Breast epithelium (tissue), 4 donors: ENCODE measurements at regions not wholly inside any gene's neighbourhood (a gene's known extent, or its start where the extent isn't known, plus 50 kb on each side); places are given as distances from the start of the nearest gene placed in this dataset.
"Not testable (repeated sequence)": the region's sequence is repeated elsewhere in the genome, so short reads cannot be mapped to it uniquely, and the experiment has no call there.

Experiments used
- DNase-seq, 2 donors: peaks; one replicate each; pipeline ENCODE4 v3.0.0-alpha.2; 2019; ENCODE audit warnings: low spot score in 2 of 2
- H3K27ac ChIP-seq, 2 donors: fragments of 200-600 bp; sonication (generic) in 1 of 2; one replicate each; pipeline ENCODE4 v1.5.1; 2016 to 2019; ENCODE audit warnings: mild to moderate bottlenecking in 1 of 2
- H3K27me3 ChIP-seq, 2 donors: fragments of 200-600 bp; sonication (generic) in 1 of 2; one replicate each; pipeline versions ENCODE4 v1.5.1 to v1.6.0; 2017 to 2019; ENCODE audit warnings: control low read depth in 1 of 2, mild to moderate bottlenecking in 1 of 2
- H3K36me3 ChIP-seq: fragments of 200-600 bp; one replicate; pipeline ENCODE4 v1.5.1; 2019
- H3K4me1 ChIP-seq, 2 donors: fragments of 200-600 bp; sonication (generic); one replicate each; pipeline ENCODE4 v1.5.1; 2016 to 2019; ENCODE audit warnings: control low read depth in 1 of 2
- H3K4me3 ChIP-seq, 3 donors: fragments of 200-600 bp; sonication (generic); 1 replicate in 2 of 3; 2 replicates in 1 of 3; pipeline ENCODE4 v1.5.1; 2016 to 2019; ENCODE audit warnings: mild to moderate bottlenecking in 3 of 3, moderate library complexity in 2 of 3
- H3K9me3 ChIP-seq, 2 donors: fragments of 200-600 bp; sonication (generic) in 1 of 2; one replicate each; pipeline ENCODE4 v1.5.1; 2016 to 2019; ENCODE audit warnings: control low read depth in 1 of 2
- POLR2A ChIP-seq: fragments of 450-650 bp; IDR thresholded peaks from one replicate; pipeline ENCODE4 v1.6.1; 2016; ENCODE audit warnings: antibody characterized with exemption, mild to moderate bottlenecking, moderate library complexity
- POLR2AphosphoS5 ChIP-seq, 3 donors: sonication (generic); formaldehyde crosslinking; IDR thresholded peaks; one replicate each; pipeline ENCODE4 v1.6.1; 2017; ENCODE audit warnings: antibody characterized with exemption in 3 of 3
- intact Hi-C: fragments of 100-400 bp; cut with DNase I; formaldehyde crosslinking; loops from one replicate; pipeline ENCODE4 v1.15.1; 2023; ENCODE audit warnings: low total_unique reads
- TF ChIP-seq, protein P1 (sequence below), 3 donors: fragments of 450-650 bp; IDR thresholded peaks; one replicate each; pipeline ENCODE4 v1.5.1; 2016 to 2017; ENCODE audit warnings: antibody characterized with exemption in 3 of 3, mild to moderate bottlenecking in 3 of 3, moderate library complexity in 3 of 3

DNA sequence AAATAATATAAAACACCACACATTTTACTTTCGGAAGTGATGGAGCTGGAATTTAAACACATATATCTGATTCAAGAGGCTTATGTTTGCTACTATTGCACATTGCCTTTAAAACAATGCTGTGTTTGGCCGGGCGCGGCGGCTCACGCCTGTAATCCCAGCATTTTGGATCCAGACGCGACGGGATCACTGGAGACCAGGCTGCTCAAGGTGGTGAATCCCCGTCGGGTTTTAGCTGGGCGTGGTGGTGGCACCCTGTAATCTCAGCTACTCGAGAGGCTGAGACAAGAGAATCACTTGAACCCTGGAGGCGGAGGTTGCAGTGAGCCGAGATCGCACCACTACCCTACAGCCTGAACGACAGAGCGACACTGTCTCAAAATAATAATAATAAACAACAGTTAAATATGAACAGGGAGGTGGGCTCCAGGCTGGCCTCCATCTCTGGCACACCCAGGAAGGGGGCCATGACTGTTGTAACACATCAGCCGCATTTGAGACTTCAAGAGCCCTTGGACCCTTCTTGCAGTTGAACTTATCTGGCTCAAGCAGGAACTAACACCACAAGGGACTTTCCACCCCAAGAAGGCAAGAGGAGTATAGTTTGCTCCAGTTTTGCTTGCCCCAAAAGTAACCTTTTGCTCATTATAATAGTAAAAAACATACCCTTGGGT lies 127.1 kb upstream of the ZNF184 start:
- peaks cover 0 to 92% of the 10 kb centered on the region in 2 donors for H3K27me3 ChIP-seq
- no peak overlapping the region for H3K27ac ChIP-seq
- H3K4me3 ChIP-seq = no peak overlapping the region
- H3K36me3 ChIP-seq = no peaks in the 10 kb centered on the region
- peaks cover 8 to 12% of the 10 kb centered on the region in 2 donors for H3K9me3 ChIP-seq
- H3K4me1 ChIP-seq = no peaks in the 10 kb centered on the region
- TF ChIP-seq POLR2AphosphoS5 (IDR thresholded peaks at IDR 0.05) = no peak
- TF ChIP-seq, protein P1, sequence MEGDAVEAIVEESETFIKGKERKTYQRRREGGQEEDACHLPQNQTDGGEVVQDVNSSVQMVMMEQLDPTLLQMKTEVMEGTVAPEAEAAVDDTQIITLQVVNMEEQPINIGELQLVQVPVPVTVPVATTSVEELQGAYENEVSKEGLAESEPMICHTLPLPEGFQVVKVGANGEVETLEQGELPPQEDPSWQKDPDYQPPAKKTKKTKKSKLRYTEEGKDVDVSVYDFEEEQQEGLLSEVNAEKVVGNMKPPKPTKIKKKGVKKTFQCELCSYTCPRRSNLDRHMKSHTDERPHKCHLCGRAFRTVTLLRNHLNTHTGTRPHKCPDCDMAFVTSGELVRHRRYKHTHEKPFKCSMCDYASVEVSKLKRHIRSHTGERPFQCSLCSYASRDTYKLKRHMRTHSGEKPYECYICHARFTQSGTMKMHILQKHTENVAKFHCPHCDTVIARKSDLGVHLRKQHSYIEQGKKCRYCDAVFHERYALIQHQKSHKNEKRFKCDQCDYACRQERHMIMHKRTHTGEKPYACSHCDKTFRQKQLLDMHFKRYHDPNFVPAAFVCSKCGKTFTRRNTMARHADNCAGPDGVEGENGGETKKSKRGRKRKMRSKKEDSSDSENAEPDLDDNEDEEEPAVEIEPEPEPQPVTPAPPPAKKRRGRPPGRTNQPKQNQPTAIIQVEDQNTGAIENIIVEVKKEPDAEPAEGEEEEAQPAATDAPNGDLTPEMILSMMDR (IDR thresholded peaks at IDR 0.05) = no peak
- intact Hi-C loops = loop anchor here (5.0 kb wide), 1 partner anchor 438 kb away; no protein-coding TSS in a partner anchor
- DNase-seq = no peak

DNA sequence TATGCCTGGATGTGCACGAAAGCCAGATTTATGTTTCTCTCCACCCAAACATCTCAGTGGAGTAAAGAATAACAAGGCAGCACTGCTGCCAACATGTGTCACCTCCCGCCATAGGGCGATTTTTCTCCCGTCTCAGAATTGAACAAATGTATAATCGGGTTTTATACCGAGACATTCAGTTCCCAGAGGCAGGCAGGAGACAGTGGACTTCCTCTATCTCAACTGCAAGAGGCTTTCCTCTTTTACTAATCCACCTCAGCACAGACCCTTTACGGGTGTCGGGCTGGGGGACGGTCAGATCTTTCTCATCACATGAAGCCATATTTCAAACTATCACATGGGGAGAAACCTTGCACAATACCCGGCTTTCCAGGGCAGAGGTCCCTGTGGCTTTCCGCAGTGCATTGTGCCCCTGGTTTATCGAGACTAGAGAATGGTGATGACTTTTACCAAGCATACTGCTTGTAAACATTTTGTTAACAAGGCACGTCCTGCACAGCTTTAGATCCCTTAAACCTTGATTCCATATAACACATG lies 124.2 kb upstream of the ZNF184 start:
- H3K27ac ChIP-seq, DNase-seq, H3K4me3 ChIP-seq, intact Hi-C loops, H3K4me1 ChIP-seq, H3K36me3 ChIP-seq, H3K9me3 ChIP-seq: not testable (repeated sequence)
- H3K27me3 ChIP-seq = peaks cover 0 to 91% of the 10 kb centered on the region in 2 donors

DNA sequence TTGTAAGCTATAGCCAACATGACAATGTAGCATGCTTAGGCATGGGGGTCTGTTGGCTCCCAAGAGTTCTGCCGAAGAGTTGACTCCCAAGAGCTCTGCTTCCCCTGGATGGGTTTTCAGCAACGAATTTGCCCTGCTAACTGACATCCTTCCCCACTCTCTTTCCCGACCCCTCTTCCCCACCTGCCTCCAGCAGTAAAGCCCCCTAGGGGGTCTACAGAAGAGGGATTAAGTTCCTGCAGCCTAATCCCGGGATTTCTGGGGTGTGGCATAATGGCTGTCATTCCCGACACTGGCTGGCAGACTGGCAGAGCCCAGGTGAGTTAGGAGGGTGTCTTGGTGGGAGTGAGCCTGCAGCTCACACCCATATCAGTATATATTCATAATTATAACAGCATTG lies 121.0 kb upstream of the ZNF184 start:
- no peak for DNase-seq
- peaks cover 0 to 87% of the 10 kb centered on the region in 2 donors for H3K27me3 ChIP-seq

DNA sequence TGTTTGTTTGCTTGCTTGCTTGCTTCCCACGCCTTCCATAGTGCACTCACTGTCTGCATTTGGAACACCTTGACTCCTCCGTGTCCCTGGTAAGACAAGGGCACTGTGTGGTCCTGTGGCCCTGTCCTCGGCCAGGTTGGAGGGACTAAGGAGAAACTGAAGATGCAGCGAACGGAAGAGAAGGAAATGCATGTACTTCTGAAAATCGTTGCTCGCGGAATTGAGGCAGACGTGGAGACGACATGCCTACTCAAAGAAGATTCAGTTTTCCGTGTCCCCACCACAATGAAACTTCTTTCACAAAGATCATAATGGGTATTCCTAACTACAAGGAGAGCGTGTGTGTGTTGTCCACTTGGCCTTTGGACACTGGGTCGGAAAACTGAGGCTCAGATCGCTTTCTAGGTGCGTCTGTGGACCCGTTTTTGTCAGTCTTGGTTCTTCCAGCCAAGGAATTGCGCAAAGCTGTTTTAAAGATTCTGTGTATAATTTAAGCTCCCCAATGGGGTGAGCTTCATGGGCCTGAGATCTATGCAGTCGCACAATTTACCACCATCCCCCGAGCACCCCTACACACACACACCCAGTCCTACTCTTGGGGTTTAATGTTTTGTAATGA lies 120.4 kb upstream of the ZNF184 start:
- Histone ChIP-seq H3K4me1 (no peaks in the 10 kb centered on the region), H3K4me3 (no peak overlapping the region), H3K9me3 (no peaks in the 10 kb centered on the region), H3K27me3 (peaks cover 0 to 88% of the 10 kb centered on the region in 2 donors), H3K36me3 (no peaks in the 10 kb centered on the region), H3K27ac (no peak overlapping the region)
- no peak for DNase-seq
- TF ChIP-seq, protein P1 (IDR thresholded peaks at IDR 0.05) = no peak
- no peak for TF ChIP-seq POLR2AphosphoS5 (IDR thresholded peaks at IDR 0.05)
- intact Hi-C loops = no loop called here

More for the DNA sequence above, 121.0 kb upstream of the ZNF184 start:
- intact Hi-C loops = no loop called here
- H3K4me1 ChIP-seq = no peaks in the 10 kb centered on the region
- no peaks in the 10 kb centered on the region for H3K9me3 ChIP-seq
- H3K27ac ChIP-seq = no peak overlapping the region
- H3K4me3 ChIP-seq = no peak overlapping the region
- H3K36me3 ChIP-seq = no peaks in the 10 kb centered on the region
- TF ChIP-seq, protein P1 (IDR thresholded peaks at IDR 0.05) = no peak
- TF ChIP-seq POLR2A (no peak), POLR2AphosphoS5 (IDR thresholded peaks at IDR 0.05) (no peak)

DNA sequence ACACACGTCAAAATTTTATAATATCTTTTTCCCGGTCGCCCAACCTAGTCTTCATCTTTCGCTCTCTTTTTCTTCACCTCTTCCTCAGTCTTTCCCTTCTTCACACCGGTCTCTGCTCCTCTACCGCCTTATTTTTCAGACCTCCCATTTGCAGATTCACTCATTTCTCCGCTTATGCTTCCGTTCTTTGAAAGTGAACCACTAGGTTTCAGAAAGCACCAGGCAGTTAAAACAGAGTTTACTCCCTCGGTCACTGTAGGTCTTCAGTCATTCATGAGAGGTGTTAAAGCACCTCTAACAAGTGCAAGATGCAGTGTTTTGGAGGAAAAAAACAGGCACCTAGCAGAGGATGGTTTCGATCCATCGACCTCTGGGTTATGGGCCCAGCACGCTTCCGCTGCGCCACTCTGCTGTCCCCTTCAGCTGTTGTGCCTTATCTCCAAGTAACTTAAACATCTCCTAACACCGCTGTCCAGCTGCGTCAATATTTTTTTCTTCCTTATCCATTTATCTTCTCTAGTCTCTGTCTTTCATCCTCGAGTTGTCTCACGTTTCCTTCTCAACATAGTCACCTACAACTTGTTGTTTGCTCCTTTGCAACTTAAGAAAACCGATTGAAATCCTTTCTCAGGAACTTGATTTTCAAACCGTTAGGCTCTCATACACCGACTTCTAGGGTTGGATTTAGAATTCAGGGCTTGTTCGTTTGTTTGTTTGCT lies 119.7 kb upstream of the ZNF184 start:
- no peaks in the 10 kb centered on the region for H3K9me3 ChIP-seq
- intact Hi-C loops = no loop called here

More for the DNA sequence above, 119.7 kb upstream of the ZNF184 start:
- DNase-seq = no peak
- no peaks in the 10 kb centered on the region for H3K4me1 ChIP-seq
- H3K27ac ChIP-seq = no peak overlapping the region
- H3K36me3 ChIP-seq = no peaks in the 10 kb centered on the region
- peak overlapping the region in 1 of 3 donors; percentile 13 for H3K4me3 ChIP-seq
- TF ChIP-seq, protein P1 (IDR thresholded peaks at IDR 0.05) = no peak
- TF ChIP-seq POLR2A (no peak), POLR2AphosphoS5 (IDR thresholded peaks at IDR 0.05) (no peak)
- H3K27me3 ChIP-seq = peaks cover 0 to 87% of the 10 kb centered on the region in 2 donors
